Thyroid gland (tissue), 4 donors: ENCODE measurements at regions not wholly inside any gene's neighbourhood (a gene's known extent, or its start where the extent isn't known, plus 50 kb on each side); places are given as distances from the start of the nearest gene placed in this dataset.

Source experiments
- POLR2A ChIP-seq, 2 donors: fragments of 450-650 bp; IDR thresholded peaks; one replicate each; pipeline ENCODE4 v1.6.1; 2017; ENCODE audit warnings: antibody characterized with exemption in 2 of 2, mild to moderate bottlenecking in 2 of 2, moderate library complexity in 1 of 2
- TF ChIP-seq, protein P1 (sequence below), 6 experiments: fragments of 200-600 bp in 3 of 6; fragments of 450-650 bp in 3 of 6; sonication (generic) in 3 of 6; IDR thresholded peaks; one replicate each; pipeline ENCODE4 v1.5.1; 2016 to 2019; ENCODE audit warnings: antibody characterized with exemption in 6 of 6, mild to moderate bottlenecking in 2 of 6, inconsistent platforms in 1 of 6, moderate library complexity in 1 of 6

DNA sequence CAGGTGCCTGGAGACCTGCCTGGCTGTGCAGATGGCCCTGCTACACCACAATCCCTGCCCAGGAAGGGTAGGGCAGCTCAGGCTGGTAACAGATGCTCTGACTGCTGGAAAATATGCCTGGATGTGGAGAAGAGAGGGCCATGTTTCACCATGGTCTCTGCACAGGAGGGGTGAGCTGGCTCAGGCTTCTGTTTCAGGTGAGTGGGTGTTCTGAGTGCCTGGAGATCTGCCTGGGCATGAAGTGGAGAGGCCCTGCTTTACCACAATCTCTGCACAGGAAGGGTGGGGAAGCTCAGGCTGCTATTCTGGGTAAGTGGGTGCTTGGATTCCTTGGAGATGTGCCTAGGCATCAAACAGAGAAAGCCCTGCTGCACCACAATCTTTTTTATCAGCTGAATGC lies 350.1 kb downstream of the KIF20B start:
- TF ChIP-seq, protein P1, sequence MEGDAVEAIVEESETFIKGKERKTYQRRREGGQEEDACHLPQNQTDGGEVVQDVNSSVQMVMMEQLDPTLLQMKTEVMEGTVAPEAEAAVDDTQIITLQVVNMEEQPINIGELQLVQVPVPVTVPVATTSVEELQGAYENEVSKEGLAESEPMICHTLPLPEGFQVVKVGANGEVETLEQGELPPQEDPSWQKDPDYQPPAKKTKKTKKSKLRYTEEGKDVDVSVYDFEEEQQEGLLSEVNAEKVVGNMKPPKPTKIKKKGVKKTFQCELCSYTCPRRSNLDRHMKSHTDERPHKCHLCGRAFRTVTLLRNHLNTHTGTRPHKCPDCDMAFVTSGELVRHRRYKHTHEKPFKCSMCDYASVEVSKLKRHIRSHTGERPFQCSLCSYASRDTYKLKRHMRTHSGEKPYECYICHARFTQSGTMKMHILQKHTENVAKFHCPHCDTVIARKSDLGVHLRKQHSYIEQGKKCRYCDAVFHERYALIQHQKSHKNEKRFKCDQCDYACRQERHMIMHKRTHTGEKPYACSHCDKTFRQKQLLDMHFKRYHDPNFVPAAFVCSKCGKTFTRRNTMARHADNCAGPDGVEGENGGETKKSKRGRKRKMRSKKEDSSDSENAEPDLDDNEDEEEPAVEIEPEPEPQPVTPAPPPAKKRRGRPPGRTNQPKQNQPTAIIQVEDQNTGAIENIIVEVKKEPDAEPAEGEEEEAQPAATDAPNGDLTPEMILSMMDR (IDR thresholded peaks at IDR 0.05) = no peak
- TF ChIP-seq POLR2A (IDR thresholded peaks at IDR 0.05) = no peak
